Neural crest cell (in vitro differentiated cells): ENCODE measurements at regions not wholly inside any gene's neighbourhood (a gene's known extent, or its start where the extent isn't known, plus 50 kb on each side); places are given as distances from the start of the nearest gene placed in this dataset.

Experiments used
- DNase-seq: peaks from one replicate; pipeline ENCODE4 v3.0.0; 2021; ENCODE audit warnings: low read depth, mixed read lengths, low spot score
- H3K27ac Mint-ChIP-seq: one replicate; pipeline ENCODE4 v1.8.0; 2021; ENCODE audit warnings: mild to moderate bottlenecking, mixed read lengths; ENCODE audit not compliant: unreplicated experiment
- H3K27me3 Mint-ChIP-seq: 2 replicates; pipeline ENCODE4 v1.8.0; 2021; ENCODE audit warnings: low read depth, mild to moderate bottlenecking, mixed read lengths
- H3K36me3 Mint-ChIP-seq: 2 replicates; pipeline ENCODE4 v1.8.0; 2021; ENCODE audit warnings: low read depth, mild to moderate bottlenecking, mixed read lengths
- H3K4me1 Mint-ChIP-seq: 2 replicates; pipeline ENCODE4 v1.8.0; 2021; ENCODE audit warnings: mixed read lengths
- H3K4me3 Mint-ChIP-seq: one replicate; pipeline ENCODE4 v1.8.0; 2021; ENCODE audit warnings: mild to moderate bottlenecking, mixed read lengths
- H3K9me3 Mint-ChIP-seq: 2 replicates; pipeline ENCODE4 v1.8.0; 2021; ENCODE audit warnings: mixed read lengths
- TF ChIP-seq, protein P1 (sequence below): fragments of 200-600 bp; sonication (generic); conservative IDR thresholded peaks from 2 replicates; pipeline ENCODE4 v1.5.0; 2021; ENCODE audit warnings: antibody characterized with exemption, mild to moderate bottlenecking

DNA sequence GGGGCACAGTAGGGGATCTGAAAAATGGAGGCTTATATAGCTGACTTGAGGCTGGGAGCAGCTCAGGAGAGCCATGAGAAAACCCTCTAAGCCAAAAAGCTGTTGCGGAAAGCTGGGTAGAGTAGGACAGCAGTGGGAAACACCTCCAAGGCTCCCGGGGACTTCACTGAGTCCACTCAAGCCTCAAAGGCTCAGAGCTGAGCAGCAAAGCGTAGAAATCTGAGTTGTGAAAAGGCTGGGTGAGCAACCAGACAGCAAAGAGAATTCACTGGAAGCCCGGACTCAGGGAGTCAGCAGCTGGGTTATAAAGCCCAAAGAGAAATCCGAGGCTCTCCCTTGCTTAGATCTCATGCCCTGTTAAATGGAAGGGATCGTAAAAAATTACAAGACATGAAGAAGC, 905.0 kb downstream of the EFNB2 start:
- DNase-seq = no peak
- peaks cover 3% of the 10 kb centered on the region for H3K9me3 Mint-ChIP-seq
- H3K4me1 Mint-ChIP-seq = no peaks in the 10 kb centered on the region
- TF ChIP-seq, protein P1, sequence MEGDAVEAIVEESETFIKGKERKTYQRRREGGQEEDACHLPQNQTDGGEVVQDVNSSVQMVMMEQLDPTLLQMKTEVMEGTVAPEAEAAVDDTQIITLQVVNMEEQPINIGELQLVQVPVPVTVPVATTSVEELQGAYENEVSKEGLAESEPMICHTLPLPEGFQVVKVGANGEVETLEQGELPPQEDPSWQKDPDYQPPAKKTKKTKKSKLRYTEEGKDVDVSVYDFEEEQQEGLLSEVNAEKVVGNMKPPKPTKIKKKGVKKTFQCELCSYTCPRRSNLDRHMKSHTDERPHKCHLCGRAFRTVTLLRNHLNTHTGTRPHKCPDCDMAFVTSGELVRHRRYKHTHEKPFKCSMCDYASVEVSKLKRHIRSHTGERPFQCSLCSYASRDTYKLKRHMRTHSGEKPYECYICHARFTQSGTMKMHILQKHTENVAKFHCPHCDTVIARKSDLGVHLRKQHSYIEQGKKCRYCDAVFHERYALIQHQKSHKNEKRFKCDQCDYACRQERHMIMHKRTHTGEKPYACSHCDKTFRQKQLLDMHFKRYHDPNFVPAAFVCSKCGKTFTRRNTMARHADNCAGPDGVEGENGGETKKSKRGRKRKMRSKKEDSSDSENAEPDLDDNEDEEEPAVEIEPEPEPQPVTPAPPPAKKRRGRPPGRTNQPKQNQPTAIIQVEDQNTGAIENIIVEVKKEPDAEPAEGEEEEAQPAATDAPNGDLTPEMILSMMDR = no peak
- H3K27ac Mint-ChIP-seq = no peak overlapping the region
- H3K4me3 Mint-ChIP-seq = no peak overlapping the region
- H3K27me3 Mint-ChIP-seq = no peaks in the 10 kb centered on the region
- no peaks in the 10 kb centered on the region for H3K36me3 Mint-ChIP-seq

DNA sequence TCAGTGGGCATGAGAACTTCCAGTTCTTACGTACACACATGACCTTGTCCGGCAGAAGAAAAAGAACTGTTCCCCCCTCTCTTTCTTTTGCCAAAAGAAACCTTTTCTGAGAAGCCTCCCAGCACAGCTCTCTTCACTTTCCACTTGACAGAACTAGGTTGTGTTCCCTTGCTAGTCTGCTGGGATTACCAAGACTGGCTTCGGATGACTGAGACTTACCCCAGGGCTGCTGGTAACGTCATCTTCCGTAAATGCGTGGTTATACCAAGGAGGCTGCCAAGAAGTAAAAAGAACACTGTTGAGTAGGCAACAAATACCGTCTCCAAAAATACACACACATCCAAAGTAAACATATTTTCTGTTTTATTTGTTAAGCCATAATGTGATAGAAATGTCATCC, 908.2 kb downstream of the EFNB2 start:
- TF ChIP-seq, protein P1 = no peak
- no peak for DNase-seq
- no peak overlapping the region for H3K4me3 Mint-ChIP-seq
- H3K9me3 Mint-ChIP-seq = peaks cover 3% of the 10 kb centered on the region
- H3K27ac Mint-ChIP-seq = no peak overlapping the region
- H3K4me1 Mint-ChIP-seq = no peaks in the 10 kb centered on the region
- H3K27me3 Mint-ChIP-seq = no peaks in the 10 kb centered on the region
- no peaks in the 10 kb centered on the region for H3K36me3 Mint-ChIP-seq

DNA sequence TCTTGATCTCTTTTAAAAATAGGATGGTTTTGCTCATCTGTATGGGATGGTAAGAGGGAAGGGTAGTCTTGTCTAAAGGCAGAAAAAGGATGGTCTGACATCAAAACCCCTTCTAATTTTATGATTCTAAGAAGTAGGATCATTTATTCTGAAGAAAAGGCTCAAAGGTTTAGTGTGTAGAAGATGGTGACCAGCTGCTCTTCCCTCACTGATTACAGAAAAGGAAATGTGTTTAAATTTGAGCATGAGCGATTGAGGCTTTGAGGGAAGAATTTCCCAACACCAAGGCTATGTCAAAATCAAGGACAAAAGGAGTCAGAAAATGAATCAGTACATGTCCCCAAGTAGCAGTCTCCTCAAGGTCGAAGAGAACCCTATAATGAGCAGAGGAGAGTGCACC, 909.8 kb downstream of the EFNB2 start:
- TF ChIP-seq, protein P1 = no peak
- H3K9me3 Mint-ChIP-seq = peaks cover 3% of the 10 kb centered on the region
- H3K27ac Mint-ChIP-seq = no peak overlapping the region
- H3K4me3 Mint-ChIP-seq = no peak overlapping the region
- H3K27me3 Mint-ChIP-seq = no peaks in the 10 kb centered on the region
- DNase-seq = no peak
- H3K4me1 Mint-ChIP-seq = no peaks in the 10 kb centered on the region
- no peaks in the 10 kb centered on the region for H3K36me3 Mint-ChIP-seq

DNA sequence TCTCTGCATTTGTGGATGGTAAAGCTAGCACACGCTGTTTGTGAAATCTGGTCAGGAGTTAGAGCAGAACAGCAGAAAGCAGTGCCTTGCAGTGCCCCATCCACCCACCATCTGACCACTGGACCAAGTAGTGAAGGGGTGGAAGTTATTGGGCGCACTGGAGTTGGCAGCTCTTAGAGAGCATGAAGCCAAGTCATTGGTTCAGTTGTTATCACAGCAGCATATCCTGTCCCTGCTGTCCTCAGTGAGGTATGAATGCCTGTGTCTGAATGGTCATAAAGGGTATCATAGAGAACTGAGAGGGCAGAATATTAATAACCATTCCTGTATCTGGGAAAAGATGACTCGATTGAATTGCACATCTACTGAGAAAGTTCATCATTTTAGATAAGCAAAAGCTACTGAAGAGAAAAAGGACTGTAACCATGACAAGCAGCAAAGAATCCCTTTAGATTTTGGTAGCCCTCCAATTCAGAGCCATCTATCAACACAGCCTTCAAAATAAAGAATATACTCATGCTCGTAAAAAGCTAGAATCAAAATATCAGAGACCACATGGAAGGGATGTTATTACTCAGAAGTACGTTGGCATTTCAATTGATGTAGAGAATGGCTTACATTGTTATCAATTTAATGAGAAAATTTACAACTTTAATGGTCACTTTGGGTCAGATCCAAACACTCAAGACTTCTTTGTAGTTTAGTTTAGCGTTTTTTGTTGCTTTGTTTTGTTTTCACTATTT, 919.0 kb downstream of the EFNB2 start:
- no peaks in the 10 kb centered on the region for H3K27me3 Mint-ChIP-seq
- DNase-seq = no peak
- TF ChIP-seq, protein P1 = no peak
- no peak overlapping the region for H3K27ac Mint-ChIP-seq
- peaks cover 2% of the 10 kb centered on the region for H3K4me1 Mint-ChIP-seq
- peaks cover 3% of the 10 kb centered on the region for H3K9me3 Mint-ChIP-seq
- H3K36me3 Mint-ChIP-seq = no peaks in the 10 kb centered on the region
- H3K4me3 Mint-ChIP-seq = no peak overlapping the region

DNA sequence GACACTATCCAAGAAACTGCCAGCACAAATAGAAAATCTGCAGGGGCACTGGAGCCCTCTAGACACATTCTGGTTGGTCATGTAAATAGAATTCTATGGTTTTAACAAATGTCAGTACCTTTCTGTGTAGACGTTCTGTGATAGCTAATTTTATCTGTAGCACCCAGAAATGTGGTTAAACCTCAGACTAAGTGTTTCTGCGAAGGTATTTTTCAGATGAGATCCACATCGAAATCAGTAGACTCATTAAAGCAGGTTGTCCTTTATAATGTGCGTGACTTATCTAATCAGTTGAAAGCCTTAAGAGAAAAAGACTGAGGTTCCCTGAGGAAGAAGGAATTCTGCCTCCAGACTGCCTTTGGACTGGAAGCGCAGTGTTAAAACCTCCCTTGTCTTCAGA, 922.9 kb downstream of the EFNB2 start:
- Mint-ChIP-seq H3K4me1 (peaks cover 7% of the 10 kb centered on the region), H3K36me3 (no peaks in the 10 kb centered on the region), H3K27me3 (no peaks in the 10 kb centered on the region), H3K9me3 (no peaks in the 10 kb centered on the region), H3K4me3 (no peak overlapping the region), H3K27ac (no peak overlapping the region)
- TF ChIP-seq, protein P1 = no peak
- no peak for DNase-seq
